Activated naive CD4-positive, alpha-beta T cell treated with anti-CD3 and anti-CD28 coated beads, Interleukin-2, amount 10 ng/mL, durations not matched to agents 7 days and 5 days (primary cell): ENCODE measurements at regions not wholly inside any gene's neighbourhood (a gene's known extent, or its start where the extent isn't known, plus 50 kb on each side); places are given as distances from the start of the nearest gene placed in this dataset.

Experiments
- CTCF ChIA-PET: fragments of 350-600 bp; sonication (Branson Sonifier 250); formaldehyde crosslinking; loops from one replicate; lab custom pipeline; 2021; ENCODE audit warnings: antibody characterized with exemption; lab: Charles Lee
- DNase-seq: peaks from one replicate; pipeline ENCODE4 v3.0.0-alpha.2; 2020
- H3K27ac Mint-ChIP-seq: one replicate; pipeline ENCODE4 v1.8.0; 2021; ENCODE audit warnings: mild to moderate bottlenecking, moderate library complexity, mixed read lengths
- H3K27me3 Mint-ChIP-seq: one replicate; pipeline ENCODE4 v1.8.0; 2021; ENCODE audit warnings: mild to moderate bottlenecking, mixed read lengths
- H3K36me3 Mint-ChIP-seq: one replicate; pipeline ENCODE4 v1.8.0; 2021; ENCODE audit warnings: mixed read lengths
- H3K4me1 Mint-ChIP-seq: one replicate; pipeline ENCODE4 v1.8.0; 2021; ENCODE audit warnings: mixed read lengths
- H3K4me3 Mint-ChIP-seq: one replicate; pipeline ENCODE4 v1.8.0; 2021; ENCODE audit warnings: mild to moderate bottlenecking, moderate library complexity, mixed read lengths
- H3K9me3 Mint-ChIP-seq: one replicate; pipeline ENCODE4 v1.8.0; 2021; ENCODE audit warnings: mixed read lengths

- no peaks in the 10 kb centered on the region for H3K27me3 Mint-ChIP-seq
- no peak overlapping the region for H3K4me3 Mint-ChIP-seq
- H3K9me3 Mint-ChIP-seq = no peaks in the 10 kb centered on the region
- no peaks in the 10 kb centered on the region for H3K36me3 Mint-ChIP-seq
- DNase-seq = no peak
- CTCF ChIA-PET = interaction anchor here (1.1 kb wide), 1 partner anchor 12 kb away, joined by 4 read pairs; no protein-coding TSS in a partner anchor
- peaks cover 14% of the 10 kb centered on the region for H3K4me1 Mint-ChIP-seq
- H3K27ac Mint-ChIP-seq = no peak overlapping the region
These were observed 50.7 kb upstream of the ARHGAP32 start for GRCh38 chr11:129242855-129243254.
